Fibroblast of the aortic adventitia (primary cell): ENCODE measurements at regions not wholly inside any gene's neighbourhood (a gene's known extent, or its start where the extent isn't known, plus 50 kb on each side); places are given as distances from the start of the nearest gene placed in this dataset.

Experiments used
- DNase-seq: peaks from one replicate; pipeline ENCODE4 v3.0.0-alpha.2; 2010; ENCODE audit warnings: low read depth
- H3K4me3 ChIP-seq: 2 replicates; pipeline ENCODE4 v1.5.1; 2011; ENCODE audit warnings: low read depth, mild to moderate bottlenecking, control low read depth, low read length, moderate library complexity
- TF ChIP-seq, protein P1 (sequence below): IDR thresholded peaks from 2 replicates; pipeline ENCODE4 v1.5.1; 2011; ENCODE audit warnings: mild to moderate bottlenecking, low read length, control low read depth, inconsistent platforms; ENCODE audit not compliant: insufficient read depth

DNA sequence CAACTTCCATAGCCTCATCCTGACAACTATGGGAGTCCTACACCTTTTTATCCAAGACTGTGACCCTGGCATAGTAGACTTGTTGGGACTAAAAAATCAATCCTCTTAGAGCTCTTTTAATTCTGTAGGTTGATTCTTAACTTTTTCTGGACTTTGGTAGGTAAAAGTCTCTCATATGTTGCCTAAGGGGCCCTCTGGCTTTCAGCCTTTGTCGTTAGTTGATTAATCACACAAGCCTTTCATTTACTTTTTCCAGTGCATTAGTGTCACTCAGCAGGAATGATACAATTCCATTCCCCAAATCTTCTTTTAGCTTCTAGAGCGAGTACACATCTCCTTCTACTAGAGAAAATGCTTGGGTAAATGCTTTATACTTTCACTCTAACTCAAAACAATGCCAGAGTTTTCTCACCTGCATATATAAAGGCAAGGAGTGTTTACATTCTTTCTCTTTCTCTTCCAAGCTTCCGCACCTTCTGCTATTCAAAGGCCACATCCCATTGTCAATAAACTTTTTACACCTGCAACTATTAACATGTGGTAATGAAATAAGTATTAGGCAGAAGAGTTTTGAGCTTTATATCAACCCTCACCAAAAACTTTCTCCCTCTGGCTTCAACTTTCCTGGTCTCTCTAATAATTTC lies 516.6 kb downstream of the FAM181B start:
- DNase-seq = no peak
- TF ChIP-seq, protein P1, sequence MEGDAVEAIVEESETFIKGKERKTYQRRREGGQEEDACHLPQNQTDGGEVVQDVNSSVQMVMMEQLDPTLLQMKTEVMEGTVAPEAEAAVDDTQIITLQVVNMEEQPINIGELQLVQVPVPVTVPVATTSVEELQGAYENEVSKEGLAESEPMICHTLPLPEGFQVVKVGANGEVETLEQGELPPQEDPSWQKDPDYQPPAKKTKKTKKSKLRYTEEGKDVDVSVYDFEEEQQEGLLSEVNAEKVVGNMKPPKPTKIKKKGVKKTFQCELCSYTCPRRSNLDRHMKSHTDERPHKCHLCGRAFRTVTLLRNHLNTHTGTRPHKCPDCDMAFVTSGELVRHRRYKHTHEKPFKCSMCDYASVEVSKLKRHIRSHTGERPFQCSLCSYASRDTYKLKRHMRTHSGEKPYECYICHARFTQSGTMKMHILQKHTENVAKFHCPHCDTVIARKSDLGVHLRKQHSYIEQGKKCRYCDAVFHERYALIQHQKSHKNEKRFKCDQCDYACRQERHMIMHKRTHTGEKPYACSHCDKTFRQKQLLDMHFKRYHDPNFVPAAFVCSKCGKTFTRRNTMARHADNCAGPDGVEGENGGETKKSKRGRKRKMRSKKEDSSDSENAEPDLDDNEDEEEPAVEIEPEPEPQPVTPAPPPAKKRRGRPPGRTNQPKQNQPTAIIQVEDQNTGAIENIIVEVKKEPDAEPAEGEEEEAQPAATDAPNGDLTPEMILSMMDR = no peak
- H3K4me3 ChIP-seq = no peak overlapping the region

DNA sequence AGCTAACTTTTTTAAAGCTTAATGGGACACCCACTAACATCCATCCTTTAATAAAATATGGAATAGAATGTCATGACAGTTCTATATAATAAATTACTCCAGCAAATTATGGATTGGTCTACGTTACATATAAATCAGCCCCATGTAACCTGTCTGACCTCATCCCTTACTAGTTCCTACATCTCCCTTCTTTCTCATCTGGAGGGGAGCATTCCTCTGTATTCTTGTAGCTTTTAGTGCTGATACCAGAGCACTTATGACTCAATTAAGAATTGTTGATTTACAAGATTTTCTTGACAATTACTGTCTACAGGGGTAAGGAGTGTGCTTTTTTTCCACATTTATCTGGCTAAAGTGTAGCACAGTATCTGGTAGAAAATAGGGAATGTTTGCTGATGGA lies 523.7 kb downstream of the FAM181B start:
- DNase-seq = no peak
- H3K4me3 ChIP-seq = no peak overlapping the region
- TF ChIP-seq, protein P1 = no peak

DNA sequence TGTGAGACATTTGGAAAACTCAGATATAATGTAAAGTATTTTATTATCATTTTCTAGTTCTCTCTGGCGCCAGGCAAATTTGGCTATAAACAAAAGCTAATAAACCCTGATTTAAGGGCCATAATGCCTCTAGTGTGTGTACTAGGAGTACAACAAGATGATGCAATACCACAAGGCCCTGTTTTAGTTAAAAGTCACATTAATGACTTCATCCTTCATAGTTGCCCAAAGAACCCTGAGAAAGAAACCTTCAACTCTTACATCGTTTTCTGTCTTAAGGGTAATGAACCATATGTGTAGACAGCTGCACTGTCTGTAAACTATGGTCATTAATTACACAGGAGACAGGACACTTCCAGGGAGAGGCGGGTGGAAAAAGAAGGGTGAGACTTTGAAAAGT lies 538.4 kb downstream of the FAM181B start:
- TF ChIP-seq, protein P1 = no peak
- H3K4me3 ChIP-seq = no peak overlapping the region
- DNase-seq = no peak

DNA sequence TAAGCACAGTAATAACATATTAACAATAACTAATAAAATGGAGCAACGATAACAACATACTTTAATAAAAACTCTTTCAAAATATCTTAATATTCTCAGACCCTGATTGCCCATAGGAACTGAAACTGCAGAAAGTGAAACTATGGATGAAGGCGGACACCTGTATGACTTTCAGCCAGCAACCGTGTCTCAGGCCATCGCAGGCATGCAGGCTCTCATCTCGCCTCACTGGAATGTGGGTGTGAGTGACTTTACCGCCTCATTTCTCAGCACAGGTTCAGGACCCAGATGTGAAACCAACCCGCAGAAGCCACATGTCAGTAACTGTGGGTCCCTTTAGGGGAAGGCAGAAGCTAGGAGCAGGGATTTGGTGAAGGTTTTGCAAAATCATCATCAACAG lies 539.1 kb downstream of the FAM181B start:
- no peak overlapping the region for H3K4me3 ChIP-seq
- TF ChIP-seq, protein P1 = no peak
- DNase-seq = no peak

DNA sequence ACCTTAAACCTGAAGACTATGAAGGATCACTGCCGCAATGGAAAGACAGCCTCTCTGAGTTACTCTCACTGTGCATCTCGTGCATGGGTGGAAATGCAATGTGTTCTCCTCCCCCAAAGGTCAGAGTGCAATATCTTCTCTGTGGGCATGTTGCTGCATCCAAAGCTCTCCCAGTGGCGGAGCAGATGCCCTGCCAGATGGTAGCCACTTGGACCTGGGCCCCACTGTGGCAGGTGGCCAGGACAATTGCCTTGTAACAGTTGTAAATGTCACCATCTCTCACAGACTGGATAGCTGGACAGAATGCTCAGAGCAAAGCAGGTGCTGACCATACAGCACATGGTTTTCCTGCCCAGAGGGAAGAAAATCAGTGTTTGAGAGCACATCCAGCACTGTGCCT lies 542.0 kb downstream of the FAM181B start:
- DNase-seq = no peak
- H3K4me3 ChIP-seq = no peak overlapping the region
- TF ChIP-seq, protein P1 = no peak

DNA sequence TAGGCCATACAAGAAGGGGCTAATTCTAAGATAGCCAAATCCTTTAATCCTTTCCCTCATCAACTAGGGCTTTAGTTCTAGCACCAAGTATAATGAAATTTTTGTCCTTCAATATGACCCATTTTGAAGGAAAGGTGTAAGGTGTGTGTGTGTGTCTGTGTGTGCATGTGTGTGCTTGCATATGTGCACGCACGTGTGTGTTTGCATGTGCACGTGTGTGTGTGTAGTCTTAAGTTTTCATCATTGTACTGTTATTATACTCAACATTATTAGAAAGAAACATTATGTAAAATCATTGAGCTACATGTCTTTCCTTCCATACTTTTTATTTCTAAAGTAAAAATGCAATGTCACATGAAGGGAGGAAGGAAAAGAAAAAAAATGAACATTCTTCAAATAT lies 547.7 kb downstream of the FAM181B start:
- DNase-seq = no peak
- TF ChIP-seq, protein P1 = no peak
- H3K4me3 ChIP-seq = no peak overlapping the region

DNA sequence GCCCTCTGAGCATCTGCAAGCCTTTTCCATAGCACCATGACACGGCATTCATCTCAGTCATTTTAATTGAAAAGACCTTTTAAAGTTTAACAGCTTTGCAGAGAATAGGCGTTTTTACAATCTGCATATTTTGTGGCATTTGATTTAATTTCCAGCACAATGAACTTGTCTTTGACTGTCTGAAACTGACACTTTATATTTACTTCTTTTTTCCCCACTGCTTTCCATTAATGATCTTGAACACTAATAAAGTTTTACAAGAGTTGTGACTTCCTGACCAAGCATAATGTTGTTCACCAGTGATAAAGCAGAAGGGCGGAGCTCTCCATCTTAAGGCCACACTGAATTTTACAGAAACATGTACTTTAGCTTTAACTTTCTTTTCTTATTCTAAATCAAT lies 548.7 kb downstream of the FAM181B start:
- TF ChIP-seq, protein P1 = no peak
- DNase-seq = no peak
- no peak overlapping the region for H3K4me3 ChIP-seq
